OCI-LY3 (cell line): ENCODE measurements at regions not wholly inside any gene's neighbourhood (a gene's known extent, or its start where the extent isn't known, plus 50 kb on each side); places are given as distances from the start of the nearest gene placed in this dataset.

ENCODE experiments used
- EZH2phosphoT487 ChIP-seq: fragments of 200-600 bp; shearing (Covaris generic); IDR thresholded peaks from 2 replicates; pipeline ENCODE4 v1.6.1; 2018; ENCODE audit warnings: antibody characterized with exemption, mixed run types, low read depth
- TF ChIP-seq, protein P1 (sequence below): fragments of 200-600, 300-600 bp; sonication (generic); IDR thresholded peaks from 2 replicates; pipeline ENCODE4 v1.5.1; 2014; ENCODE audit warnings: antibody characterized with exemption, low read length, low read depth

DNA sequence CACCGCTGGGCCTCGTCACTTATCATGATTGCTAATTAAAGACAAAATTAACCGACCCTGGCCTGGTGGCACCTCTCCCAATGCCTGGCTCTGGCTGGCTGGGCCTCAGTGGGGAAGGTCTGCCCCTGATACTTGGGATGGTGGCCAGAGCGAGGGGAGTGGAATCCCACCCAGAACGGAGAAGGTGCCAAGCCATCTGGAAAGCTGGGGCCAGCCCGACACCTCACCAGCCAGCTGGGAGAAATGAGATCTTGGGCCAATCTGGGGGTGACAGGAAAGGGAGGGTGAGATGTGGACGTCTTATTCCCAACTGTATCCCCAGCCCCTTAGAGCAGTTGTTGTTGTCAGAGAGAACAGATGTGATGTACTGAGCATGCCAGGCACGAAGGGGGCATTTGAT lies 215.0 kb upstream of the PWP1 start:
- TF ChIP-seq, protein P1, sequence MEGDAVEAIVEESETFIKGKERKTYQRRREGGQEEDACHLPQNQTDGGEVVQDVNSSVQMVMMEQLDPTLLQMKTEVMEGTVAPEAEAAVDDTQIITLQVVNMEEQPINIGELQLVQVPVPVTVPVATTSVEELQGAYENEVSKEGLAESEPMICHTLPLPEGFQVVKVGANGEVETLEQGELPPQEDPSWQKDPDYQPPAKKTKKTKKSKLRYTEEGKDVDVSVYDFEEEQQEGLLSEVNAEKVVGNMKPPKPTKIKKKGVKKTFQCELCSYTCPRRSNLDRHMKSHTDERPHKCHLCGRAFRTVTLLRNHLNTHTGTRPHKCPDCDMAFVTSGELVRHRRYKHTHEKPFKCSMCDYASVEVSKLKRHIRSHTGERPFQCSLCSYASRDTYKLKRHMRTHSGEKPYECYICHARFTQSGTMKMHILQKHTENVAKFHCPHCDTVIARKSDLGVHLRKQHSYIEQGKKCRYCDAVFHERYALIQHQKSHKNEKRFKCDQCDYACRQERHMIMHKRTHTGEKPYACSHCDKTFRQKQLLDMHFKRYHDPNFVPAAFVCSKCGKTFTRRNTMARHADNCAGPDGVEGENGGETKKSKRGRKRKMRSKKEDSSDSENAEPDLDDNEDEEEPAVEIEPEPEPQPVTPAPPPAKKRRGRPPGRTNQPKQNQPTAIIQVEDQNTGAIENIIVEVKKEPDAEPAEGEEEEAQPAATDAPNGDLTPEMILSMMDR, result no peak
- TF ChIP-seq EZH2phosphoT487, result no peak
